OCI-LY7 (cell line): ENCODE measurements at regions not wholly inside any gene's neighbourhood (a gene's known extent, or its start where the extent isn't known, plus 50 kb on each side); places are given as distances from the start of the nearest gene placed in this dataset.

ENCODE experiments used
- CTCF ChIP-seq: fragments of 200-600 bp; sonication (generic); conservative IDR thresholded peaks from 2 replicates; pipeline ENCODE4 v1.5.1; 2014; ENCODE audit warnings: mild to moderate bottlenecking, antibody characterized with exemption, low read length, moderate library complexity, mixed read lengths
- EZH2phosphoT487 ChIP-seq: fragments of 200-600 bp; sonication (generic); IDR thresholded peaks from 2 replicates; pipeline ENCODE4 v1.6.1; 2018; ENCODE audit warnings: low read depth, borderline replicate concordance, mild to moderate bottlenecking, mixed run types, antibody characterized with exemption, low read length, moderate library complexity, mixed read lengths

- TF ChIP-seq CTCF (no peak), EZH2phosphoT487 (no peak)
Measured at GRCh38 chr6:104500265-104500664, 359.5 kb downstream of the HACE1 start.
